T47D (cell line): ENCODE measurements at regions not wholly inside any gene's neighbourhood (a gene's known extent, or its start where the extent isn't known, plus 50 kb on each side); places are given as distances from the start of the nearest gene placed in this dataset.

ENCODE experiments used
- DNase-seq, 2 experiments: peaks; one replicate each; pipeline versions ENCODE4 v3.0.0 to v3.0.0-alpha.2; 2011 to 2012; ENCODE audit warnings: low read depth in 1 of 2, low spot score in 1 of 2
- JUND ChIP-seq: IDR thresholded peaks from 2 replicates; pipeline ENCODE4 v1.6.1; 2012; ENCODE audit warnings: low read depth
- in situ Hi-C: cut with HindIII; loops from 2 replicates; pipeline ENCODE4 v1.10.0; 2016; ENCODE audit warnings: low sequenced_read_pairs, low pct_unique_long_range_greater_than_20kb

DNA sequence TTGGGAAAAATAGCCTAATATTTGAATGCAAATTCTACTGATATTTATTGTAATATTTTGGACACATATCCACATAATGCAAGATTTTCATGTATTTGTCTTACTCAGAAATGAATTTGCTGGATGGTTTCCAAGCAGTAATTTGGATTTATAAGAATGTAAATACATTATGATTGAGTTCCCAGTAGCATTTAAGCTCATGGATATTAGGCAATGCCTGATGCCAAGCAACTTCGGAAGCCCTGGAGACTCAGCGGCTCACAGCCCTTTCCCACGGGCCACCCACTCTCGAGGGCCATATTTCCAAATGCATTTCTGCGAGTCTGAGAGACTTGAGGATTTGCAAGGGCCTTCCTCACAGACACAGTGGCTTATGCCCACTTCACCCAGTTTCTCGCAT lies 62.1 kb upstream of the MYOCD start:
- TF ChIP-seq JUND = no peak
- no peak for DNase-seq
- in situ Hi-C loops = no loop called here

DNA sequence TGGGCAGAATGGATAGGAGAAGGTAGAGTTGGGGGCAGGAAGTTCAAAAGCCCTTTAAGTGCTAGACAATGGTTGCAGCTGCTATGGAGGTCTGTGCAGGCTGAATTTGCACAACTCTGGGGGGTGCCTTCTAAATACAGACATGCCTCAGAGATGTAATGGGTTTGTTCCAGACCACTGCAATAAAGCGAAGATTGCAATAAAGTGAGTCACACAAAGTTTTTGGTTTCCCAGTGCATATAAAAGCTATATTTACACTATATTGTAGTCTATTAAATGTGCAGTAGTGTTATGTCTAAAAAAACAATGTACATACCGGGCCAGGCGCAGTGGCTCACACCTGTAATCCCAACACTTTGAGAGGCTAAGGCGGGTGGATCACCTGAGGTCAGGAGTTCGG lies 60.5 kb upstream of the MYOCD start:
- in situ Hi-C loops = no loop called here
- DNase-seq = no peak

DNA sequence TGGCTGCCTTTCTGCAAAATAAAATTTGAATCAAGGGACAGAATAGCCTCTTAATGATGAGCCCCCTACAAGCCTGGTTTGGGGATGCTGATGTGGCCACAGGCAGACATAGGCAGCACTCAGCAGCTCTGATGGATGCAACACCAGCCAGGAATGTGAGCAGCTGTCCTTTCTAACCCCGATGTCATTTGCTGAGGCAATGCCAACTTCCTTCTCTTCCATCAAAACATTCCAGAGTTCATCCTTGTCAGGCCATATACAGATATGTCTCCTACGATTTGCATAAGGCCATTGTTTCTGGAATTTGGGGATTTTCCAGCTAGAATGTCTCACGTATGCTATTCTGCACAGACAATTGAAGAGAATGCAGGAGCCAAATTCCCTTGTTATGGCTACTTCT lies 52.1 kb upstream of the MYOCD start:
- no peak for DNase-seq
- no peak for TF ChIP-seq JUND
- in situ Hi-C loops = no loop called here

More for the DNA sequence above, 60.5 kb upstream of the MYOCD start:
- no peak for TF ChIP-seq JUND
